Breast epithelium (tissue), 3 donors: ENCODE measurements at regions not wholly inside any gene's neighbourhood (a gene's known extent, or its start where the extent isn't known, plus 50 kb on each side); places are given as distances from the start of the nearest gene placed in this dataset.

ENCODE experiments used
- POLR2A ChIP-seq: fragments of 450-650 bp; IDR thresholded peaks from one replicate; pipeline ENCODE4 v1.6.1; 2016; ENCODE audit warnings: antibody characterized with exemption, mild to moderate bottlenecking, moderate library complexity
- POLR2AphosphoS5 ChIP-seq, 3 donors: sonication (generic); formaldehyde crosslinking; IDR thresholded peaks; one replicate each; pipeline ENCODE4 v1.6.1; 2017; ENCODE audit warnings: antibody characterized with exemption in 3 of 3
- TF ChIP-seq, protein P1 (sequence below), 3 donors: fragments of 450-650 bp; IDR thresholded peaks; one replicate each; pipeline ENCODE4 v1.5.1; 2016 to 2017; ENCODE audit warnings: antibody characterized with exemption in 3 of 3, mild to moderate bottlenecking in 3 of 3, moderate library complexity in 3 of 3

DNA sequence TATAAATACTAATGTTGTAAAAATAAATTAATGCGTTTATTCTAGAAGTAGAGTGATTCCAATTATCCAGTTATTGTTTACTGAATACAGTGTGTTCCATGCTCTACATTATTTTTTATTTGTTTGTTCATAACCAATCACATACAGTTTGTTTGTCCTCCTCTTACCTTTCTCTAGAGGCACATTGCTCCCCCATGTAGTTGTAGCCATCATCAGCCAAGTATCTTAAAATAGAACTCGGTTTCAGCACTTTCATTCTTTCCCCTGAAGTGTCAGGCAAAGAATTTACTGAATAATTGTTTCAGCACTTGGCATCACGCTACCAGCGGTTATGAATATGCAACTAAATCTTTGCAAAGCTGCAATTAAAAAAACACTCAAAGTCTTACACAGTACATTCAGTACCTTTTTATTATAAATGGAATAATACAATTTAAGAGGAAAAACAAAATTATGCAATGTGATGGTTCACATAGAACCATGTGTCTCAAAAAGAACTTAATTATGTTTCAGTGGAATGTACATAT, 448.6 kb upstream of the ATP10A start:
- TF ChIP-seq, protein P1, sequence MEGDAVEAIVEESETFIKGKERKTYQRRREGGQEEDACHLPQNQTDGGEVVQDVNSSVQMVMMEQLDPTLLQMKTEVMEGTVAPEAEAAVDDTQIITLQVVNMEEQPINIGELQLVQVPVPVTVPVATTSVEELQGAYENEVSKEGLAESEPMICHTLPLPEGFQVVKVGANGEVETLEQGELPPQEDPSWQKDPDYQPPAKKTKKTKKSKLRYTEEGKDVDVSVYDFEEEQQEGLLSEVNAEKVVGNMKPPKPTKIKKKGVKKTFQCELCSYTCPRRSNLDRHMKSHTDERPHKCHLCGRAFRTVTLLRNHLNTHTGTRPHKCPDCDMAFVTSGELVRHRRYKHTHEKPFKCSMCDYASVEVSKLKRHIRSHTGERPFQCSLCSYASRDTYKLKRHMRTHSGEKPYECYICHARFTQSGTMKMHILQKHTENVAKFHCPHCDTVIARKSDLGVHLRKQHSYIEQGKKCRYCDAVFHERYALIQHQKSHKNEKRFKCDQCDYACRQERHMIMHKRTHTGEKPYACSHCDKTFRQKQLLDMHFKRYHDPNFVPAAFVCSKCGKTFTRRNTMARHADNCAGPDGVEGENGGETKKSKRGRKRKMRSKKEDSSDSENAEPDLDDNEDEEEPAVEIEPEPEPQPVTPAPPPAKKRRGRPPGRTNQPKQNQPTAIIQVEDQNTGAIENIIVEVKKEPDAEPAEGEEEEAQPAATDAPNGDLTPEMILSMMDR (IDR thresholded peaks at IDR 0.05): no peak
- TF ChIP-seq POLR2AphosphoS5 (IDR thresholded peaks at IDR 0.05) (no peak), POLR2A (no peak)
